T-helper 1 cell (primary cell): ENCODE measurements at regions not wholly inside any gene's neighbourhood (a gene's known extent, or its start where the extent isn't known, plus 50 kb on each side); places are given as distances from the start of the nearest gene placed in this dataset.
"Not testable (repeated sequence)": the region's sequence is repeated elsewhere in the genome, so short reads cannot be mapped to it uniquely, and the experiment has no call there.

Experiments used
- DNase-seq, 5 donors: peaks; one replicate each; pipeline ENCODE4 v3.0.0-alpha.2; 2012 to 2020

DNA sequence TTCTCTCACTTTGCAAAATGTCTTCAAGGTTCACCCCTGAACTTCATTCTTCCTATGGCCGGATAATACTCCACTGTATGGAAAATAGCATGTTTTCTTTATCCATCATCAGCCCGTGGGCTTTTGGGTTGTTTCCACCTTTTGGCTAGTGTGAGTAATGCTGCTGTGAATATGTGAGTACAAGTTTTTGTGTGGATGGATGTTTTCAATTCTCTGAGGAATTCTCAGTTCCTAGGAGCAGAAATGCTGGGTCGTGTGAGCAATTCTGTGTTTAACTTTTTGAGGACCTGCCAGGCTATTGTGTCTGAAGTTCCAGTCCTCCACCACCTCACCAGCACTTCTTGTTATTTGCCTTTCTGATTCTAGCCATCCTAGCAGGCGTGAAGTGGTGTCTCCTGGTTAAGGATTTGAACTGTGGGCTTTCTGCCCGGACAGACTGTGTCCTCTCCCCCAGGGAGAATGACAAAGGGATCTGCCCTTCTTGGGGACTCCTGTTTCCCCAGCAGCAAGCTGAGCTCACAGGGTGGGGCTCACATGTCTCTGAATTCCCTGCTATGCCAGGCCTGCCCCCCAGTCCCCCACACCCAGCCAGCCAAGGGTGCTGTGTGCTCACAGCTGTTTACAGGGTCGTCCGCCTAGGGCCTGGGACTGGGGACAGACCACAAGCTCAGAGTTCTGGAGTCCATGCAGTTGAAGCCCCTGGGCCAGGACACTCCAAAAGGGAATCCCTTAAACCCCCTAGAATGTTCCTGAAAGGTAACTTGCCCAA is 92.2 kb upstream of the CIBAR2 start:
- no peak for DNase-seq

DNA sequence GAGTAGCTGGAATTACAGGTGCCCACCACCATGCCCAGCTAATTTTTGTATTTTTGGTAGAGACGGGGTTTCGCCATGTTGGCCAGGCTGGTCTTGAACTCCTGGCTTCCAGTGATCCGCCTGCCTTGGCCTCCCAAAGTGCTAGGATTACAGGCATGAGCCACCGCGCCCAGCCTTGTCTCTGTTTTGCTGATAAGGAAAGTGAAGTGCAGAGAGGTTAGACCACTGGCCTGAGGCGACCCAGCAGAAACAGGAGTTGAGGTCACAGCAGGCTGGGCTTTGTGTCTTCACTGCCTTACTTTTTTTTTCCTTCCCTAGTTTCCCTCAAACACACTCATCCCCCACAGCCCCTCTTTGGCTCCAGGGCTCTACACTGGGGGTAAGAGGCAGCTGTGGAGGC is 93.0 kb upstream of the CIBAR2 start:
- not testable (repeated sequence) for DNase-seq

DNA sequence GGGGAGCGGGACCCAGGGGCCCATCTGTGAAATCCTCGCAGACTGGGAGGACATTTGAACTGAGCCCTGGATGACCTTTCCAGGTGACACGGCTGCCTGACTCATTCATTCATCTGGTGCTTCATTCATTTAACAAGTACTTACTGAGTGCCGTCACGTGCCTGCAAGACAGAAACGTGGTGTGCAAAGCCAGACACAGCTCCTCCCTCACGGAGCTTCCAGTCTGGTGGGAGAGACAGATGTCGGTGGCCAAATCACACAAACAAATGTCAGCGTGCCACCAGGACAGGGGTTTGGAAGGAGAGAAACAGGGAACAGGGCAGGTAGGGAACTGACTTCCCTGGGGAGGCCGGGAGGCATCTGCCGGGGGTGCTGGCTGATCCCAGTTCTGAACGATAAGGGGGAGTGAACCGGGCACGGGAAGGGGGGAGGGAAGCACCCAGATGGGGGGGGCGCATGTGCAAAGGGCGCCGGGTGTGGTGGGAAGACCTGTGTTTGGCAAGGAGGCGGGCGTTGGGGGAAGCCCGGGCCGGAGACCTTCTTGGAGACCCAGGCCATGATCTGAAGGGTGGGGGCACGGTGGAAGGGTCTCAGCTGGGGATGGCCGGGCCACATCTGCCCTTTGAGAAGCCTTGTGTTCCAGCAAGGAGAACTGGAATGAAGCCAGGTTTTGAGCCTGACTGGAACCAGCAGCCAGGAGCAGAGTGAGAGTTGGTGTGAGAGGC is 93.6 kb upstream of the CIBAR2 start:
- DNase-seq = no peak

DNA sequence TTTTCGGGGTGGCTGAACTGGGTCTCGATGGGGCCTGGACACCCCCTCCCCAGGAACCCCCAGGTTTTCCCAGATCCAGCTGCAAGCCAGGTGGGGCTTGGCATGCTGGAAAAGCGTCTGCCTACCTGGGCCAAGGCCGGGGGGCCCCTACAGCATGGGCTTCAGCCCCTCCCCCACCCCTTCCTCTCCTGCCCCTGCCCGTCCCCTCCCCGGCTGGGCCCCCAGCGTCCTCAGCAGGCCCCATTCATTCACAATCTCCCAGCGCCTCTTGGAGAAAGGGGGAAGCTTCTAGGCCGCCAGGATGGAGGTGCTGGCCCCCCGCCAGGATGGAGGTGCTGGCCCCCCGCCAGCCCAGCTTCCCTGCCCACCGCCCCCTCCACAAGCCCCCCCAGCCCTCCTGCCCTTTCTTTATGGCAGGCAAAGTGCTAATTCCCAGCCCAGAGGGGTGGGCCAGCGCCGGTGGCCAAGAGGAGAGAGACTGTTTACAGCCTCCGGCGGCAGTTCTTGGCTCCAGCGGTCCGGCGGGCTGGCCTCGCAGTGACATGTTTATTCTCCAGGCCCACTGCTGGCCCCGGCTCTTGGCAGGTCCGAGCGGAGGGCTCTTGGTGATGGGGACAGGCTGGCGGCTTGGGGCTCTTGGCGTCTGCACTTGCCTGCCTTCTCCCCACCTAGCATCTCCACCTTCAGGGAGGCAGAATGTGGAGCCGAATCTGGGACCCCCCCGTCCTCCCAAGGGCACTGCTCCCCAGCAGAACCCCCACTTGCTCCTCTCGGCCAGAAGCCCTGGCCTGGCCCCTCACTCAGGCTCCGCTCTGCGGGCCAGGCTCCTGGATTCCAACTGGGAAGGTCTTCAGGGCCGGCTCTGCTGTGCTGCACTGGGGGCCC is 94.4 kb upstream of the CIBAR2 start:
- no peak for DNase-seq

DNA sequence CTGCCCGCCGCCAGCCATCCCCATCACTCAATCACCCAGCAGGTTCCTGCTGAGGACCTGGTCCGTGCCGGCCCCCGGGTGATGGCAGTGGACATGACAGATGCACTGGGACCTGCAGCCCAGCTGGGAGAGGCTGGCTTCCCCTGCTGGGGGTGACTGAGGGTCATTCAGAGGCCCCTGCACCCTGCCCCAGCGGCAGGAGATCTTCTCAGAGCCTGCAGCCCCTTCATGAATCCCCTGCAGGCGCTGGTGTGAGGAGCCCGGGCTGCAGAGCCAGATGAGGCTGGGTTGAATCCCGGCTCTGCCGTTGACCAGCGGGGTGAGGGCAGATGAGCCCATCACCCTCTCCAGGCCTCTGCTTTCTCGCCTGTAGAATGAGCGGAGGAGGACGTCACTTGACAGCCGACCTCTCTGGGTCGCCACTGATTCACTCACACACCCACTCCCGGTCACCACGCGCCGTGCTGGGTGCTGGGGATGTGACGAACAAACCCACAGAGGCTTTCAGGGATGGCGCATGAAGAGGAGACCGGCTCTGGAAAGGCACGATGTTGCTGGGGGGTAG is 95.2 kb upstream of the CIBAR2 start:
- no peak for DNase-seq

DNA sequence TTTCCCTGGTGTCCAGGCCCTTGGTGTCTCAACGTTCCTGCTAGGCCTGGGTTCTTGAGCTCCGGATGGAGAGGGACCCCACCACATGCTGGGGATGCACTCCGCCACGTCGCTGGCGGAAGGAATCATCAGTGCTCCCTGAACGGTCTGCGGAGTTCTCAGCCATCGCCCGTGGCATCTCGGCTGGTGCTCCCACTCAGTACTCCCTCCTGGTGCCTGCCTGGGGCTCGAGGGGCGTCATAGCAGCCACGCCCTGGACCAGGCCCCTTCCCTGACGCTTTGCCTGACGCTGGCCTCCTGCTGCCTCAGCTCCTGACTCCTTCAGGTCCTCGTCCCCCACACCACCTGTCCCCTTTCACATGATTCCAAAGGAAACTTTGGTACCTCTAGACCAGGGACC is 95.9 kb upstream of the CIBAR2 start:
- DNase-seq = no peak

DNA sequence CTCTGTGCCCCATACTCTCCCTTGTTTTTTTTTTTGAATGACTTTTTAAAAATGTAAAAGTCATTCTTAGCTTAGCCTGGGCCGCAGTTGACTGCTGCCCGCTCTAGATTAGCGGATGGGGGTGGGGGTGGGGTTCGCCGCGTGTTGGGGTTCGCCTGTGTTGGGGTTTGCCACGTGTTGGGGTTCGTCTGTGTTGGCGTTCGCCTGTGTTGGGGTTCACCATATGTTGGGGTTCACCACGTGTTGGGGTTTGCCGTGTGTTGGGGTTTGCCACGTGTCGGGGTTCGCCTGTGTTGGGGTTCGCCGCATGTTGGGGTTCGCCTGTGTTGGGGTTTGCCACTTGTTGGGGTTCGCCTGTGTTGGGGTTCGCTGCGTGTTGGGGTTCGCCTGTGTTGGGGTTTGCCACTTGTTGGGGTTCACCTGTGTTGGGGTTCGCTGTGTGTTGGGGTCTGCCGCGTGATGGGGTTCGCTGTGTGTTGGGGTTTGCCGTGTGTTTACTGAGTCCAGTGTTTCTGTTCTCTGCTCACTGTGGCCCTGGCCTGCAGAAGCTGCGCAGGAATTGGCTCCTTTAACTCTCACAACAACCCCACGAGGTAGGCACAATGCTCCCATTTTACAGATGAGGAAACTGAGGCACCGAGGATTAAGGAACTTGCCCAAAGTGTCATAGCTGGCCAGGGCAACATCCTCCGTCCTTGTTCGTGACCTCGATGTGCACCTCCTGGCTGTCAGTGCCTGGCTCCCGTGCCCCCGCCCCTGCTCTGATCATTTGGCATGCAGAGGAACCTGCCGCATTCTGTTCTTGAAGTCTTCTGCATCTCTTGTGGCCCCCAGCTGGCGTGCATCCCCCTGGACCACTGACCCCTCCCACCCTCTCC is 96.6 kb upstream of the CIBAR2 start:
- DNase-seq = no peak

DNA sequence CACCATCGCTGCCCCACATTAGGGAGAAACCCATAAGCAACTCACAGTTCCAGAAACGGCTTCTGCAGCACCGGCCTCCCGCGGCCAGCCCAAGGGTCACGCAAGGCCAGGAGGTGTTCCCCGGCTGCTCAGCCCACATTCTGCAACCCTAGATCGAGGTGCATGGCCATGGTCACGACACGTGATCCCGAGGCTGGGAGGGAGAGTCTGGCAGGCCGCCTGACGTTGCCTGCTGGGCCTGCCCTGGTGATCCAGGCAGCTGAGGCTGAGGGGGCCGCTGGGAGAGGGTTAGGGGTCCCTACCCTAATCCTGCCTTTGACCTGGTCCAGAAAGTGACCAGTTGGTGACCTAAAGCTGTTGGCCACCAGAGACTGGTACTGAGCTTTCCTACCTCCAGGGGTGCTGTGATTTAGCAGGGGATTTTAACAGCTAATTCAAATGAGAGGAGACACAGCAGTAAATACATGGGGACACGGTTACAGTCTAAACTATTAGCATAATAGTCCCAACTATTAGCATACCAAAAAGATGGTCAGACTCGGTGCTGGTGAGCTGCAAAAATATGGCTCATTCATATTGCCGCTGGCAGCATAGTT is 97.4 kb upstream of the CIBAR2 start:
- DNase-seq = no peak

DNA sequence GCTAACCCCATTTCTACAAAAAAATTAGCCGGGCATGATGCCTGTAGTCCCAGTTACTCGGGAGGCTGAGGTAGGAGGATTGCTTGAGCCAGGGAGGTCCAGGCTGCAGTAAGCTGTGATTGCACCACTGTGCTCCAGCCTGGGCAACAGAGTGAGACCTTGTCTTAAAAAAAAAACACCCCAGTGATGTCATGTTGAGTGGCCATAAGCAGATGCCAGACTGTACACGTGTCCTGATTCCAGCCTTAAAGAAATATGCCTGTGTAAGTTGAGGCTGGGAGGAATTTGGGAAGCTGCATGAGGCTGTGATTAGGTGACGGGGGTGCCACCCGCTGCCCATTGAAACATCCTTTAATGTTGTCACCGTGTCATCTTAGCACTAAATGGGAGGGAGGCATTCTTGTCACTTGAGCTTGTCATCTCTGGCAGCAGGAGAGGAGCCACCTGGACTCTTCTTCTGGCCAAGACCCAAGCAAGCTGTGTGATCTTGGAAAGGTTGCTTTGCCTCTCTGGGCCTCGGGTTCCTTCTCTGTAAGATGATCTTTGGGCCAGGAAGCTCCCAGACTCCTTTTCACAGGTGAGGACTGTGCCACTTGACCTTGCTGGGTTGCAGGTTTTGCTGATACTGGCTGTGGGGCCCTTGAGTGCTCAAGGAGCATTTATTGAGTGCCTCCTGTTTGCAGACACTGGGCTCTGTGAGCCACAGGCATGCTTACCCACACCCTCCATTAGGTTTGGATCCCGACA is 98.3 kb upstream of the CIBAR2 start:
- no peak for DNase-seq

DNA sequence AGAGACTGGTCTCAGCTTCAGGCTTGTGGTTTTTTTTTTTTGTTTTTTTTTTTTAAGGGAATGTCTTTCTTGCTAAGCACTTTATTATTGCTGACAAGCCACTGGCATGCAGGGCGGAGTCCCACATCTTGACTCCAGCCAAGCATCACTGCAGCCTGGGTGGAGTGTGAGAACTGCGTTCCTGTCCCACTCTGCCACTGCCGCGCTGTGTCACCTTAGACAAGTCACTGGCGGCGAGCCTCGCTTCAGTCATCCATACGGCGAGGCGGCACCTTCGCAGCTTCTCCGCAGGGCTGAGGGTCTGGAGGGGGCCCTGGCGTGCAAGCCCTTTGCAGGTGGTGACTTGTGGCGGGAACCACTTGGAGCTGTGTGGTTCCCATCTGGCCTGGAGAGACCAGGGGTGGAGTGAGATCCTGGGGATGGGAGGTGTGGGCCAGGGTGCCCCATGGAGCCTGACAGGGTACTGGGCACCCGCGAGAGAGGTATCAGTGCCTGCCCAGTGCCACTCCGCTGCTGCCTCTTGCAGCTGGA is 99.1 kb upstream of the CIBAR2 start:
- DNase-seq = no peak

DNA sequence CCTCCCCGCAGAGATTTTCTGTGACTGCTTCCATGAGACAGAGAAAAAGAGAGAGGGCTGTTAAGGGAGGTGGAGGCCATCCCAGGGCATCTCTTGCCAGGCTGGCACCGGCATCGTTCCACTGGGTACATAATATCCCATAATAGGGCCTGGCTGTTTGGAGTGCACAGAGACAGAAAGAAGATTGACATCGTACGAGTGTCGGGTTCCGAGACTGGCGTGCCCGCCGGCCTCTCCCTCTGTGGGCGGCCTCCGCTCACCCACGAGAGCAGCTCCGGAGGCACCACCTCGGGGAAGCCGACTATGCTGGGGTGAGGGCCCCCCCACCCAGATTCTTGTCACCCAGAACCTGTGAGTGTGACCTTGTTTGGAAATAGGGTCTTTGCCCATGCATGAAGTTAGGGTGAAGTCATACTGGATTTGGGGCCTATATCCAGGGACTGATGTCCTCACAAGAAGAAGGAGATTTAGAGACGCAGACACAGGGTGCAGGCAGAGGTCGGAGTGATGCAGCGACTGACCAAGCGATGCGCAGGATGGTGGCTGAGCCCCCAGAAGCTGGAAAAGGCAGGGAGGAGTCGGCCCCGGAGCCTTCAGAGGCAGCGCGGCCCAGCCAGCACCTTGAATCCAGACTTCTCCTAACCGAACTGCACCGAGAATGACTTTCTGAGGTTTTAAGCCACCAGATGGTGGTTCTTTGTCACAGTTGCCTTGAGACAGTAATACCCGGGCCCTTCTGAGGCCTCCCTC is 101.8 kb upstream of the CIBAR2 start:
- no peak for DNase-seq

DNA sequence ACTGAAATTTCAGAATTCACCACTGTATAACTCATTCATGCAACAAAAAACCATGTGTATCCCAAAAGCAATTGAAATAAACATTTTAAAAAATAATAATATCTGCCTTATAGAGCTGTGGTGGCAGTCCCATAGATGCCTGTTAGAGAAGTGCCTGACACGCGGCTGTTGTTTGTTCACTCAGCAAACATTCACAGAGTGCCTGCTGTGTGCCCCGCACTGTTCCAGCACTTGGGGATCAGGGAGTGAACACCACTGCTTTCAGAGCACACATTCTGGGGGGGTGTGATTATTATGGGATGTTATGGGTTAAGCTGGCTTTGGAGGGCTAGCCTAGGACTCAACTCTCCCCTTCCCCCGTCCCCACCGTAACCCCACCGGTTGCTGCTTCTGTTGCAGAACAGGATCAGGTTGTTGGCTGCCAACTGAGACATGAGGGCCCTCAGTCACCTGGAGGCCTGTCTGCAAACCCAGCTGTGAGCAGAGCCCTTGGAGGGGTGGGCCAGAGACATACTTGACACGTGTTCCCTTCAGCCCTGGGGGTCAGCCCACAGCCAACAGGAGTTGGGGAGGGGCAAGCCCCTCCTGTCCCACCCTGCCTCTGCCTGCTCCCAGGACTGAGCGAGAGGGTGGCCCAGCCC is 103.3 kb upstream of the CIBAR2 start:
- DNase-seq = no peak

DNA sequence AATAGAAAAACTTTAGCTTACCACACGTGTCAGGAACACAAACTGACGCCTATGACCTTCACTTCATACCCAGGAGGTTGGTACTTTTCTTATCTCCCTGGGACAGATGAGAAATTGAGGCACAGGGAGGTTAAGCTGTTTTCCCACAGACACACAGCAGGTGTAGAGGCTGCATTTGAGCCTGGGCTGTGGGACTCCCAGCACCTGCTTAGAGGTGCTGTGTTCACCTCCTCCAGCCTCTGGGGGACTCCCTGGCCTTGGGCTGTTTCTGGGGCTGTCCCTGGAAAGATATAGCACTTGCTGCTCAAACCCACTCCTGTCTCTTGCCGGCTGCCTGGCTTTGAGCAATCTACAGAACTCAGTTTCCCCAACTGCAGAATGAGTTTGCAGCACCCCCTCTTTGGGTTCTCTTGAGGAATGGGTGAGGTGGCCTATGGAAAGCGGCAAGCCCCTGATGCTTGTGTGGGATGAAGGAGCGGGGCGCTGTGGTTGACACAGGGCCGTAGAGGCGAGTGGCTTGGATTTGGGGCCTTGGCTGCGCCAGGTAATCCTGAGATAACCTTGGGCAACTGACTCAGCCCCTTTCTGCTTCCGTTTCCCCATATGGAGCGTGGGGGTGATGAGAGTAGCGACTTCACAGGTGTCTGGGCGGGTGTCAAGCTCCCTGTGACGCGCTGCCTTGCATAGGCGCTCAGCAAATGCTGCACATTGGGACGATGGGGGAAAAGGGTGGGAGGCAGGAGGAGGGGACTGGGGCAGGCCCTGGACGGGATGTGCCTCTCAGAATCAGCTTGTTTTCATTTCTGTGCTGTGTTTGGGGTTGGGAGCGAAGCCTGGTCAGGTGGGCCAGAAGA is 104.5 kb upstream of the CIBAR2 start:
- no peak for DNase-seq

DNA sequence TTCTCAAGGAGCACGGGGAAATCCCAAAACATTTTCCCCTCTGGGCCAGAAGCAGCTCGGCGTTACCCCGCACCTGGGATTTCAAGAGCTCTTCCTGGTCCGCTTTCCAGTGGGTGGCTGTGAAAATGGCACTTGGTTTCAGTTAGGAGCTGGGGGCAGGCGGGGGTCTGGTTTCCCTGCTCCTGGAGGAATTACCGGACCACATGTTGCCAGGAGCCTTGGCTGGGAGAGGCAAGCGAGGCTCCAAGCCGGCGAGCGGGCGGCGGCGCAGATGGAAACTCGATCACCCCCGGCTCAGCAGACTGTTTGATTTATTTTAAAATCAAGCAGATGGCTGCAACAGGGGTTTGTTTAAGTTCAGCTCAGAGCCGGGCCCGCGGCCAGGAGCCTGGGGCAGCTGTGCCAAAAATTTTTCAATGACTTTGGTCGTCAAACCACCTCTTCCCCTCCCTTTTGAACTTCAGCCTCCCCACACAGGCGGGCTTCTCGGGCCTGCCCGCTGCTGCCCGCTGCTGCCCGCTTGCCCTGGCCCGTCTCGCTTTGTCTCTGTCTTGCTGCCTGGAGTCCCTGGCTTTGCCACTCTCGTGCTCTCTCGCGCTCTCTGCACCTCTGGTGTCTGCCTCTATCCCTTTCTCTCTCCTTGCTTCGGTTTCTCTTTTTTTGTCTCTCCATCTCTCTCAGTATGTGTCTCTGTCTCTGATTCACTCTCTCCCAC is 108.0 kb upstream of the CIBAR2 start:
- no peak for DNase-seq

DNA sequence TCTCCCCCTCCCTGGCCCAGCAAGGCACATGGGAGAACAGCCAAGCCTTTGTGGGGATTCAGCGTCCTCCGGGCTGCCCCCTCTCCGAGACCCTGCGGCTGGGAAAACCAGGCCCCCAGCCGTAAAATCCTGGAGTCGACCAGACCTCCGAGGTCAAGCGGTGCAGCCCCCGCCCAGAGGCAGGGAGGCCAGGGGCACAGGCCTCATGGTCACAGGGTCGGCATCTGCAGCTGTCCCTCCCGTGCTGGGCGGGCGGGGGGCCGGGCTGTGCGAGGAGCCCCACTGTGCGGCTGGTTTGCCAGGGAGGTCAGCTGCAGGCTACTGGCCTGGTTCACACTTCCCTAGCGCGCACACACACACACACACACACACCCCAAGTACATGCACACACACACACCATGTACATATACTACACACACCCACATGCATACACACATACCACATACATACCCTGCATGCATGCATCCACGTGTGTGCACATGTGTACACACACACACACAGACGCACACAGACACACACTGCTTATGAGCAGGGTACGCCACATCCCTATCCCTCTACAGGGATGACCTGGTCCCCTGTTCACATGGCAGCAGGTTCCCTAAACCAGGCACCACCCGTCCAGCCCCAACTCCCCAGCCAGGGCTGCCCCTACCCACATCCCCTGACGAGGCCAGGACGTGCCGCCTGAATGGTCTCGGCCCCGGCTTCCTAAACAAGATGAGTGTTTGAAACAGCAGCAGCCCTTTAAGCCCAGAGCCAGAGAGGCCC is 108.9 kb upstream of the CIBAR2 start:
- no peak for DNase-seq

DNA sequence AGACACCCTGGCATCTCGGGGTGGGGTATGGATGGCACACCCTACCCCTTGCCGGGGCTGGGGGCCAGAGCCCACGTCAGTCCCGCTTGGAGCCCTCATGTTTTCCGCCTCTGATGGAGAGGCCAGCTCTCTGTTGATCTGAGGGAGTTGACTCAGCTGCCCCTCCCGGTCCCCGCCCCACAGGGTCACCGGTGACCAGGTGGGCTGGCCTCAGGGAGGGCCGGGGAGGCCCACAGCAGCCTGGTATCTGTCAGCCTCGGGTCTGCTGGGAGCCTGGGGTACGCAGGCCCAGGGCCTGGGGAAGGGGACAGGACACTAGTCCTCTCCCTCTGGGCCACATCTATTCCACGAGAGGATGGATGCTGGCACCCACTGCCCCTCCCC is 109.5 kb upstream of the CIBAR2 start:
- no peak for DNase-seq
